ENCODE measurements at regions not wholly inside any gene's neighbourhood (a gene's known extent, or its start where the extent isn't known, plus 50 kb on each side); places are given as distances from the start of the nearest gene placed in this dataset.

DNA sequence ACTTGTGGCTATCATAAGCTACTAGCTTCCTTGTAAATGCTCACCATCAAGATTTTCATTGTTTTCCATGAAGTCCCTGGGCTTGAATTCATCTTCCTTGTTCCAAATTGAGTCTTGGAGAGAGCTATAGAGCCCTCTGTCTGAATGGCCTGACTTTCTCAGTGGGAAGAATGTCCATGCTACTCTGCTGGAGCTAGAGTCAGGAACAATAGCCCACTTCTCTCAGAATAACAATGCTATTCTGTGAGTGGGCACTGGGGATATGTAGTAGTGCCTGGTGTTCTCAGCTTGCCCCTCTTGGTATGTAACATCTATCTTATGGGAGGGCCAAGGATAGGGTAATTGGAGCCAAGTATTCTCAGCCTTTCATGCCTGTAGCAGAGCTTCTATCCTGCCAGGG, 127.6 kb upstream of the TRHDE start:
- Mint-ChIP-seq H3K9me3 (ENCODE audit: unreplicated experiment) (no peaks in the 10 kb centered on the region), H3K4me1 (ENCODE audit: low read depth, unreplicated experiment) (peaks cover 2% of the 10 kb centered on the region), H3K27me3 (ENCODE audit: unreplicated experiment) (no peaks in the 10 kb centered on the region), H3K36me3 (ENCODE audit: unreplicated experiment) (no peaks in the 10 kb centered on the region), H3K4me3 (ENCODE audit: unreplicated experiment) (no peak overlapping the region), H3K27ac (ENCODE audit: unreplicated experiment) (no peak overlapping the region)
- TF ChIP-seq, protein P1, sequence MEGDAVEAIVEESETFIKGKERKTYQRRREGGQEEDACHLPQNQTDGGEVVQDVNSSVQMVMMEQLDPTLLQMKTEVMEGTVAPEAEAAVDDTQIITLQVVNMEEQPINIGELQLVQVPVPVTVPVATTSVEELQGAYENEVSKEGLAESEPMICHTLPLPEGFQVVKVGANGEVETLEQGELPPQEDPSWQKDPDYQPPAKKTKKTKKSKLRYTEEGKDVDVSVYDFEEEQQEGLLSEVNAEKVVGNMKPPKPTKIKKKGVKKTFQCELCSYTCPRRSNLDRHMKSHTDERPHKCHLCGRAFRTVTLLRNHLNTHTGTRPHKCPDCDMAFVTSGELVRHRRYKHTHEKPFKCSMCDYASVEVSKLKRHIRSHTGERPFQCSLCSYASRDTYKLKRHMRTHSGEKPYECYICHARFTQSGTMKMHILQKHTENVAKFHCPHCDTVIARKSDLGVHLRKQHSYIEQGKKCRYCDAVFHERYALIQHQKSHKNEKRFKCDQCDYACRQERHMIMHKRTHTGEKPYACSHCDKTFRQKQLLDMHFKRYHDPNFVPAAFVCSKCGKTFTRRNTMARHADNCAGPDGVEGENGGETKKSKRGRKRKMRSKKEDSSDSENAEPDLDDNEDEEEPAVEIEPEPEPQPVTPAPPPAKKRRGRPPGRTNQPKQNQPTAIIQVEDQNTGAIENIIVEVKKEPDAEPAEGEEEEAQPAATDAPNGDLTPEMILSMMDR (IDR thresholded peaks at IDR 0.05; ENCODE audit: partially characterized antibody, unreplicated experiment): no peak
- DNase-seq: no peak

DNA sequence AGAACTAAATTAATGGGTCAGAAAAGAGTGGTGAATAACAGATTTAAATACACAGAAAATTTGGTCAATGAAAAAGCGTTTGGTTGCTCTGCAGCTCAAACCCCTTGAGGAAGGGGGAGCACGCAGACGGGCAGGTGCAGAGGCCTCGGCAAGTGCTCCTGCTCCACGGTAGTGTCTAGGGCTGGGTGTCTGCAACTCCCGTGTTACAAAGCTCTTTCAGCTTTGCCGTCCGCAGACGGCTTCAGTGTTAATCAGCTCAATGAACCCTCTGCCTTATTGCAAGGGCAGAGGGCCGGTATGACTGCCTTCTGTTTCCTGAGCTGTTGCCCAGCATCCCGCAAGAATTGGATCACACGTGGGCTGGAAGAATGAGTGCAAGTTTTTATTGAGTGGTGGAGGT, 125.7 kb upstream of the TRHDE start:
- H3K9me3 Mint-ChIP-seq (ENCODE audit: unreplicated experiment): no peaks in the 10 kb centered on the region
- no peak overlapping the region for H3K4me3 Mint-ChIP-seq (ENCODE audit: unreplicated experiment)
- no peaks in the 10 kb centered on the region for H3K27me3 Mint-ChIP-seq (ENCODE audit: unreplicated experiment)
- no peak overlapping the region for H3K27ac Mint-ChIP-seq (ENCODE audit: unreplicated experiment)
- TF ChIP-seq, protein P1 (IDR thresholded peaks at IDR 0.05; ENCODE audit: partially characterized antibody, unreplicated experiment): no peak
- peak; percentile 18 for DNase-seq
- H3K4me1 Mint-ChIP-seq (ENCODE audit: low read depth, unreplicated experiment): peaks cover 2% of the 10 kb centered on the region
- H3K36me3 Mint-ChIP-seq (ENCODE audit: unreplicated experiment): no peaks in the 10 kb centered on the region

DNA sequence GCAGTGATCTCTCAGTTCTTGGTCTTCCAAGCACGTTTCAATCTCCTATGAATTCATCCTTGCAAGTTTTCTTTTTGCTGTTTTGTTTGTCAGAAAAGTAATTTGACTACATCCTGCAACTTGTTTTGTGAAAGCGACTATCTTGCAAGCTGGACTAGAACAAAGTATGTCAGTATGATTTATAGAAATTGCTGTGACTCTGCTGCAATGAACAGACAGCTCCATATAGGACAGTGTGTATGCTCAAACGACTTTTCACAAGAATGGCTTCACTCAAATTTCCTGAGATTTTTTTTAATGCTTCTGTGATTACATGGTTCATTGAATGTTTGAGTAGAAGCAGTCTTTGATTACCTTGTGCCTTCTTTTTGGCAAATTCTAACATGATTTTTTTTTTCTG, 123.5 kb upstream of the TRHDE start:
- TF ChIP-seq, protein P1 (IDR thresholded peaks at IDR 0.05; ENCODE audit: partially characterized antibody, unreplicated experiment): no peak
- Mint-ChIP-seq H3K4me1 (ENCODE audit: low read depth, unreplicated experiment) (peaks cover 2% of the 10 kb centered on the region), H3K27ac (ENCODE audit: unreplicated experiment) (no peak overlapping the region), H3K4me3 (ENCODE audit: unreplicated experiment) (no peak overlapping the region), H3K36me3 (ENCODE audit: unreplicated experiment) (no peaks in the 10 kb centered on the region), H3K27me3 (ENCODE audit: unreplicated experiment) (no peaks in the 10 kb centered on the region), H3K9me3 (ENCODE audit: unreplicated experiment) (no peaks in the 10 kb centered on the region)
- no peak for DNase-seq

DNA sequence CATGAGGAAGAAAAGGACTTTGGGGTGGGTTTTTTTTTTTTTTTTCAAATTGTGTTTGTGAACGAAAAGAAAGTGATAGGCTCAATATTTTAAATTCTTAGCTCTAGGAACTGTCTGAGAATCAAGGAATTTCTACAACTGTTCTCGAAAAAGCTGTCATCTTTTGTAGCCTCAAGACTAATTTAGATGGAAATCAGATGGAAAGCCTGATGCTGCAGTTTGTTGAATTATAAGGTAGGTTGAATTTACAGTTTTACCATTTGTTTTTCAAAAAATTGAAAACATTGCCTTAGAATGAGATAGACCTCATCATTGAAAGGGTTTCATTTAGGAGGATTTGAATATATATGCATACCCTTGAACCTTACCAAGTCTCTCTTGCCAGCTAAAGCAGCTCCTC, 109.3 kb upstream of the TRHDE start:
- no peaks in the 10 kb centered on the region for H3K9me3 Mint-ChIP-seq (ENCODE audit: unreplicated experiment)
- no peak for DNase-seq
- H3K36me3 Mint-ChIP-seq (ENCODE audit: unreplicated experiment): no peaks in the 10 kb centered on the region
- H3K27ac Mint-ChIP-seq (ENCODE audit: unreplicated experiment): no peak overlapping the region
- no peaks in the 10 kb centered on the region for H3K27me3 Mint-ChIP-seq (ENCODE audit: unreplicated experiment)
- no peak overlapping the region for H3K4me3 Mint-ChIP-seq (ENCODE audit: unreplicated experiment)
- TF ChIP-seq, protein P1 (IDR thresholded peaks at IDR 0.05; ENCODE audit: partially characterized antibody, unreplicated experiment): no peak
- H3K4me1 Mint-ChIP-seq (ENCODE audit: low read depth, unreplicated experiment): no peaks in the 10 kb centered on the region

DNA sequence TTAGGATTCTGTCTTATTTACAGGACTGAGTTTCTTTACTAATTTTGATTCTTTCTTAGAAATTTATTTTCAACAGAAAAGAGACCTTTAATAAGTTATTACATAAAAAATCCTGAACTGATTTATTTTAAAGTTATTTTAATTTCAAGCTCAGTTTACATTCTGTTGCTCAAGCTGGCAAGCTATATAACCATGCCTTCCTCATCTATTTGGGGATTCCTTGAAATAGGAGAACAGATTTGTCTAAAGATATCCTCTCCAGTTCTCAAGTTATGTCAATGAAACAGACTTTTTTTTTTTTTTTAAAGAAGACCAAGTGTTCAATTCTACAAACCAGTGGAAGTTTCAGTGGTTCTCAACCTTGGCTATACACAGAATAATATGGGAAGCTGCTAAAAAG, 103.3 kb upstream of the TRHDE start:
- H3K4me1 Mint-ChIP-seq (ENCODE audit: low read depth, unreplicated experiment): peaks cover 1% of the 10 kb centered on the region
- H3K27ac Mint-ChIP-seq (ENCODE audit: unreplicated experiment): no peak overlapping the region
- no peak overlapping the region for H3K4me3 Mint-ChIP-seq (ENCODE audit: unreplicated experiment)
- DNase-seq: no peak
- no peaks in the 10 kb centered on the region for H3K36me3 Mint-ChIP-seq (ENCODE audit: unreplicated experiment)
- H3K9me3 Mint-ChIP-seq (ENCODE audit: unreplicated experiment): peaks cover 1% of the 10 kb centered on the region
- TF ChIP-seq, protein P1 (IDR thresholded peaks at IDR 0.05; ENCODE audit: partially characterized antibody, unreplicated experiment): no peak
- H3K27me3 Mint-ChIP-seq (ENCODE audit: unreplicated experiment): no peaks in the 10 kb centered on the region

Measured in glutamatergic neuron (in vitro differentiated cells).